Tibial nerve (tissue), 4 donors: ENCODE measurements at regions not wholly inside any gene's neighbourhood (a gene's known extent, or its start where the extent isn't known, plus 50 kb on each side); places are given as distances from the start of the nearest gene placed in this dataset.

Source experiments
- CTCF ChIP-seq, 5 experiments: fragments of 200-600 bp in 3 of 5; fragments of 450-650 bp in 2 of 5; sonication (generic) in 3 of 5; IDR thresholded peaks; one replicate each; pipeline ENCODE4 v1.5.1; 2016 to 2019; ENCODE audit warnings: antibody characterized with exemption in 5 of 5, mild to moderate bottlenecking in 3 of 5, moderate library complexity in 2 of 5
- EP300 ChIP-seq, 2 donors: sonication (generic); formaldehyde crosslinking; IDR thresholded peaks; one replicate each; pipeline ENCODE4 v1.6.1; 2017; ENCODE audit warnings: antibody characterized with exemption in 2 of 2, mild to moderate bottlenecking in 1 of 2
- POLR2A ChIP-seq, 2 donors: fragments of 450-650 bp; IDR thresholded peaks; one replicate each; pipeline ENCODE4 v1.6.1; 2017; ENCODE audit warnings: antibody characterized with exemption in 2 of 2, mild to moderate bottlenecking in 2 of 2, moderate library complexity in 2 of 2

- TF ChIP-seq POLR2A (IDR thresholded peaks at IDR 0.05) (no peak), CTCF (IDR thresholded peaks at IDR 0.05) (no peak), EP300 (IDR thresholded peaks at IDR 0.05) (no peak)
Observed at GRCh38 chr10:6361869-6362268, 159.1 kb downstream of the PFKFB3 start.
